ENCODE measurements at regions not wholly inside any gene's neighbourhood (a gene's known extent, or its start where the extent isn't known, plus 50 kb on each side); places are given as distances from the start of the nearest gene placed in this dataset.

DNA sequence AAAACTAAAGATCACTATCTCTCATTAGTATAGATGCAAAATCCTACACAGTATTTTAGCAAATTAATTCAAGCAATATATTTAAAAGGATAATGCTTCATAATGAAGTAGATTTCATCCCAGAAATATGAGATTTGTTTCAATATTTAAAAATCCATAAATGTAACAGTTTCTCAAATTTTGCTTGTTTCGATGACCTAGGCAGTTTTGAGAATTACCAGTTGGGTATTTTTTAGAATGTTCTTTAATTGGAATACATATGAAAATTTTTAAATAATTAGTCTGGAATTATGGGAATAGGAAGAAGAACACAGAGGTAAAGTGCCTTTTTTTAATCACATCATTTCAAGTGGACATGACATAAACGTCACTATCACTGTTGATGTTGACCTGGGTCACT, 192.3 kb downstream of the FBXO8 start:
- TF ChIP-seq, protein P1, sequence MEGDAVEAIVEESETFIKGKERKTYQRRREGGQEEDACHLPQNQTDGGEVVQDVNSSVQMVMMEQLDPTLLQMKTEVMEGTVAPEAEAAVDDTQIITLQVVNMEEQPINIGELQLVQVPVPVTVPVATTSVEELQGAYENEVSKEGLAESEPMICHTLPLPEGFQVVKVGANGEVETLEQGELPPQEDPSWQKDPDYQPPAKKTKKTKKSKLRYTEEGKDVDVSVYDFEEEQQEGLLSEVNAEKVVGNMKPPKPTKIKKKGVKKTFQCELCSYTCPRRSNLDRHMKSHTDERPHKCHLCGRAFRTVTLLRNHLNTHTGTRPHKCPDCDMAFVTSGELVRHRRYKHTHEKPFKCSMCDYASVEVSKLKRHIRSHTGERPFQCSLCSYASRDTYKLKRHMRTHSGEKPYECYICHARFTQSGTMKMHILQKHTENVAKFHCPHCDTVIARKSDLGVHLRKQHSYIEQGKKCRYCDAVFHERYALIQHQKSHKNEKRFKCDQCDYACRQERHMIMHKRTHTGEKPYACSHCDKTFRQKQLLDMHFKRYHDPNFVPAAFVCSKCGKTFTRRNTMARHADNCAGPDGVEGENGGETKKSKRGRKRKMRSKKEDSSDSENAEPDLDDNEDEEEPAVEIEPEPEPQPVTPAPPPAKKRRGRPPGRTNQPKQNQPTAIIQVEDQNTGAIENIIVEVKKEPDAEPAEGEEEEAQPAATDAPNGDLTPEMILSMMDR (IDR thresholded peaks at IDR 0.05; ENCODE audit: low read depth, low read length, poor library complexity, severe bottlenecking), result no peak
- TF ChIP-seq EZH2phosphoT487 (IDR thresholded peaks at IDR 0.05; ENCODE audit: borderline replicate concordance, low read length), result no peak
